ENCODE measurements at regions not wholly inside any gene's neighbourhood (a gene's known extent, or its start where the extent isn't known, plus 50 kb on each side); places are given as distances from the start of the nearest gene placed in this dataset.
A peak's percentile ranks its signal among the peaks of the same experiment; 100 is the strongest.
"Not testable (repeated sequence)": the region's sequence is repeated elsewhere in the genome, so short reads cannot be mapped to it uniquely, and the experiment has no call there.

GRCh38 chr5:6246820-6247437 lies 131.4 kb downstream of the MED10 start:
- Histone ChIP-seq H3K4me3 (no peak overlapping the region), H3K4me1 (replicated peaks in 1 of 2) (peaks cover 0 to 29% of the 10 kb centered on the region in 2 donors), H3K27ac (no peak overlapping the region)
- in situ Hi-C loops (cut with MboI; ENCODE audit: low pct_unique_long_range_greater_than_20kb in 2 of 9, low sequenced_read_pairs in 9 of 9, unreplicated experiment in 9 of 9) = no loop called here
- no peak for ATAC-seq (replicated peaks in 6 of 8)
- 26 to 96% (median 75%) methylated on average over 1 to 4 of the region's 4 CpGs; no CpG with 5 or more reads in 2 of the 10 experiments for WGBS, 10 experiments

DNA sequence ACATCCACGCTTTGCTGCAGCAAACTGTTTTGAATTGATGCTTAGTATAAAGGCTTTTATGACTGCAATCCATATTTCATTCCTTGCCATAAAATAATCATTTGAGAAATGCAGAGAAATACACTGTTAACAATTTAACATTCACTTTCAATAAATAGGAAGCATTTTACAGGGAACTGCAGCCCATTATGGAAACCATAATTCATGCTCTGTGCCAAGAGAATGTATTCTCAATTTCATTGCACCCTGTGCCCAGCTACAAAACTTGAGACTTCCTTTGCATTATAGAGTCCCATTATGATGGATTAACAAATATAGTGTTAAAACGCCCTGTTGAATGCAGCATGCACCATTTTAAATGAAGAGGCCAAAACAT lies 134.0 kb downstream of the MED10 start:
- in situ Hi-C loops (cut with MboI; ENCODE audit: low pct_unique_long_range_greater_than_20kb in 2 of 9, low sequenced_read_pairs in 9 of 9, unreplicated experiment in 9 of 9) = no loop called here
- Histone ChIP-seq H3K27ac (no peak overlapping the region), H3K4me1 (replicated peaks in 1 of 2) (peaks cover 0 to 22% of the 10 kb centered on the region in 2 donors), H3K4me3 (no peak overlapping the region)
- 0 to 63% (median 6%) methylated on average over 1 to 2 of the region's 2 CpGs; no CpG with 5 or more reads in 3 of the 10 experiments for WGBS, 10 experiments
- ATAC-seq (replicated peaks in 6 of 8) = peak in 5 of 8 experiments; percentile 14 to 72 (median 60)

GRCh38 chr5:6243706-6244338 lies 134.5 kb downstream of the MED10 start:
- ATAC-seq (replicated peaks in 6 of 8) = peak in 6 of 8 experiments; percentile 63 to 88 (median 76)
- WGBS, 10 experiments = 0 to 83% (median 63%) methylated on average over 1 to 5 of the region's 5 CpGs; no CpG with 5 or more reads in 4 of the 10 experiments
- Histone ChIP-seq H3K27ac (no peak overlapping the region), H3K4me1 (replicated peaks in 1 of 2) (peaks cover 0 to 22% of the 10 kb centered on the region in 2 donors), H3K4me3 (no peak overlapping the region)
- in situ Hi-C loops (cut with MboI; ENCODE audit: low pct_unique_long_range_greater_than_20kb in 2 of 9, low sequenced_read_pairs in 9 of 9, unreplicated experiment in 9 of 9) = no loop called here

GRCh38 chr5:6241056-6241455 lies 137.3 kb downstream of the MED10 start:
- H3K27ac ChIP-seq; H3K4me3 ChIP-seq; ATAC-seq (replicated peaks in 6 of 8); in situ Hi-C loops (cut with MboI; ENCODE audit: low pct_unique_long_range_greater_than_20kb in 2 of 9, low sequenced_read_pairs in 9 of 9, unreplicated experiment in 9 of 9): not testable (repeated sequence)
- H3K4me1 ChIP-seq (replicated peaks in 1 of 2) = peaks cover 0 to 22% of the 10 kb centered on the region in 2 donors

- no peak for ATAC-seq (replicated peaks in 6 of 8)
- H3K27ac ChIP-seq = no peak overlapping the region
- no peaks in the 10 kb centered on the region for H3K4me1 ChIP-seq (replicated peaks in 1 of 2)
- 0 to 90% (median 58%) methylated on average over 1 to 6 of the region's 8 CpGs; no CpG with 5 or more reads in 2 of the 10 experiments for WGBS, 10 experiments
- no peak overlapping the region for H3K4me3 ChIP-seq
- in situ Hi-C loops (cut with MboI; ENCODE audit: low pct_unique_long_range_greater_than_20kb in 2 of 9, low sequenced_read_pairs in 9 of 9, unreplicated experiment in 9 of 9) = no loop called here
Measured at GRCh38 chr5:6236858-6237481, 141.4 kb downstream of the MED10 start.

DNA sequence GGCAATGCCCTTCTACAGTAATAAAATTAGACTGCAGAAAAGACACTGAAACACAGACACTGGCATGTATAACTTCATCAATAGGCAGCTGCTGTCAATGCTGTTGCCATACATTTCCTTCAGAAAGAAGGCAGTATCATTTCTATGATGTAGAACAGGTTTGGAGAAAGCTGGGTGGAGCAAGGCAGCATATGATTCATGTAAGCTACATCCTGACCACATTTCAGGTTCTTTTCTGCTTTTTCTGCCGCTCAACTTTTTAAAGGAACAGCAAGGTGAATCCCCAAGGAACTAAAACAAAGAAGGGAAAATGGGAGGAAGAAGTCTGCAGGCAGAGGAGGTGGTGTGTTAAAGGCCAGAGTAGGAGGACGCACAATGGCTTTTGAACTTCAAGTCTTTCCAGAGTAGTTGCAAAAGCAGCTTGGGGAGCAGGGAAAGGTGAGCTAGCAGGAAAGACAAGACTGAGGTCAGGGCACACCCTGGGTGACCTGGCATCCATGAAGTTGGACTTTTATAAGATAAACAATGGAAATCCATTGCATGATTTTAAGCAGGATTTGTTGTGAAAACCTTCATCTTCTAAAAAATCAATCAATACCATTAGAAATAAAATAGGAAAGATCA lies 142.1 kb downstream of the MED10 start:
- Histone ChIP-seq H3K27ac (no peak overlapping the region), H3K4me3 (no peak overlapping the region), H3K4me1 (replicated peaks in 1 of 2) (peaks cover 0 to 2% of the 10 kb centered on the region in 2 donors)
- 0 to 100% (median 66%) methylated on average over 1 to 2 of the region's 2 CpGs; no CpG with 5 or more reads in 1 of the 10 experiments for WGBS, 10 experiments
- no peak for ATAC-seq (replicated peaks in 6 of 8)
- in situ Hi-C loops (cut with MboI; ENCODE audit: low pct_unique_long_range_greater_than_20kb in 2 of 9, low sequenced_read_pairs in 9 of 9, unreplicated experiment in 9 of 9) = no loop called here

GRCh38 chr5:6235726-6236125 lies 142.6 kb downstream of the MED10 start:
- in situ Hi-C loops (cut with MboI; ENCODE audit: low pct_unique_long_range_greater_than_20kb in 2 of 9, low sequenced_read_pairs in 9 of 9, unreplicated experiment in 9 of 9) = no loop called here
- Histone ChIP-seq H3K4me3 (no peak overlapping the region), H3K27ac (no peak overlapping the region), H3K4me1 (replicated peaks in 1 of 2) (peaks cover 0 to 2% of the 10 kb centered on the region in 2 donors)
- 0 to 100% (median 89%) methylated on average over 1 to 3 of the region's 3 CpGs; no CpG with 5 or more reads in 1 of the 10 experiments for WGBS, 10 experiments
- ATAC-seq (replicated peaks in 6 of 8) = no peak

DNA sequence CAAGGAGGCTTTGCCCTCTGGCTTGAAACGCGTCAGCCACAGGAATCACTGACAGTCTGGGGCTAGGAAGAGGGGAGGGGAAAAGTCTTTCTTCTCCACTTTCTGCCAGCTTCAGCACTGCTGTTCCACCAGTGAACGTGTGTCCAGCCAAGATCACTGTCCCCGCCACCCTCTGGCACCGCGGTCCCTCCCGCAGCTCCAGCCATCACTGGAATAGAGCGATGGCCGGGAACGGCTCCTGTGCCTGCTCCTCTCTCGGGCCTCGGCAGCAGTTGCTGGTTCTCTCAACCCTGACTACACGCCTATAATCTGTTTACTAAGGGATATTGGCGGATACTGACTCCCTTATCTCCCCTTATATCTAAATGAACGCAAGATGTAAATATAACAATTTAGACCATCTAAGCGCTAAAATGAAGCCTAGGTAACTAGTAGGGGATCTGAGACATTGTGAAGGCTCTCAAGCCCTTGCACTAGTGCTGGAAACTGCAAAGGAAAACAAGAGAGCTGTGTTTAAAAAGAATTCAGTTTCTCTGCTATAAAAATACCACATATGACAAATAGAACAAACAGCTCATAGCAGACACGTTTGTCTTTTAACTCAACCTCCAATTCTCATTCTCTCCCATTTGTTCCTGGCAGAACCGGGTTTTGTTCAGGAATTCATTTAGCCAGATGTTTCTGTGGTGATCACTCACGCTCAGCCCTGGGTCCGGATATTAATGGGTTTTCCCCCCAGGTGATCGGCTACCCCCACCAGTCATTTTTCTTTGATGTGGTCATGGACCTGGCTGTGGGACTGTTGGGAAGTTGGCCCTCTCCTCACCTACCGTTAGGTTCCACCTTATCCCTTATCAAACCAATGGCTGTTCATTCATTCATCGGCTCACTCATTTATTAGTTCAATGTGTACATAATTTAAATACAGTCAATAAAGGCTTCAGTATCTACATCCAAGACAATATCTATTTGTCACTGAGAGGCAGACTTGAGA lies 149.8 kb downstream of the MED10 start:
- in situ Hi-C loops (cut with MboI; ENCODE audit: low pct_unique_long_range_greater_than_20kb in 2 of 9, low sequenced_read_pairs in 9 of 9, unreplicated experiment in 9 of 9) = no loop called here
- Histone ChIP-seq H3K27ac (no peak overlapping the region), H3K4me1 (replicated peaks in 1 of 2) (peaks cover 0 to 2% of the 10 kb centered on the region in 2 donors), H3K4me3 (no peak overlapping the region)
- no peak for ATAC-seq (replicated peaks in 6 of 8)
- WGBS, 10 experiments = 13 to 100% (median 68%) methylated on average over 1 to 17 of the region's 23 CpGs; no CpG with 5 or more reads in 2 of the 10 experiments

DNA sequence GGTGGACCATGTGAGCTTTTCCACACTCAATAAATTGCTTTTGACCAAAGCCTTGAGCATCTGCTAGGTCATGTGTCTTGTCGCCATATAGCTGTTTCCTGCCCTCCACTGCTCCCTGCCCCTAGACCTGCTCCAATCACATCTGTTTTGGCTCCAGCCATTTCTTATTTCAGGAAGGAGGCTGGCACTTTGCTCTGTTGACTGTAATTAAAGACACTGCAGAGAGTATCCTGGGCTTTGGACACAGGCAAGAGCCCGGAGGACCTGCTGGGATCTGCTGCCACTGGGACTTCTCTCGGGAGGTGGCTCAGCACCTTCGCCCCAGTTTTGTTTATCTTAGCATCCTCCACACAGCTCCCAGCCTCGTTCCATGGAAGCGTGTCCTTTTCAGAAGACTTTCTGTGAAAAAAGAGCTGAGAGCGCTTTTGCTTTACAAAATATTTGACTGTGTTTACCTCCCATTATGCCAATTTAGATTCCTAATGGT lies 153.2 kb downstream of the MED10 start:
- in situ Hi-C loops (cut with MboI; ENCODE audit: low pct_unique_long_range_greater_than_20kb in 2 of 9, low sequenced_read_pairs in 9 of 9, unreplicated experiment in 9 of 9) = no loop called here
- WGBS, 10 experiments = 52 to 84% (median 73%) methylated on average over 2 to 6 of the region's 7 CpGs; no CpG with 5 or more reads in 4 of the 10 experiments
- H3K4me1 ChIP-seq (replicated peaks in 1 of 2) = no peaks in the 10 kb centered on the region
- no peak overlapping the region for H3K27ac ChIP-seq
- no peak overlapping the region for H3K4me3 ChIP-seq
- no peak for ATAC-seq (replicated peaks in 6 of 8)

DNA sequence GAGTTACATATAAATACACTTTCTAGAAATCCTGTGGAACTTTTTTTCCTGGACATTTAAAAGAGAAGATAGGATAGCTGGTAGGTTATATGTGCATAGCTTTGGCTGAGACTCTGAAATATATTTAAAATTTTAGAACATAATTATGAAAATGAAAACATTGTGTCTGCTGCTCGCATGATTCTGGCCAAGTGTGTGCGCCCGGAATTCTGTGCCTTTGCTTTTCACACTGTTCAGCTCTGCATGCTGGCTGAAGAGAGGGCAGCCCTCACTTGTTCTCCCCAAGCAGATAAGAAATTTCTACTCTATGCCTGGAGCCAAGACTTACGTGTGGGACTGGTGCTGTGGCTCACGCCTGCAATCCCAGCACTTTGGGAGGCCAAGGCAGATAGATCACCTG lies 153.9 kb downstream of the MED10 start:
- H3K4me1 ChIP-seq (replicated peaks in 1 of 2) = no peaks in the 10 kb centered on the region
- no peak overlapping the region for H3K27ac ChIP-seq
- 19 to 100% (median 89%) methylated on average over 2 to 5 of the region's 5 CpGs; no CpG with 5 or more reads in 2 of the 10 experiments for WGBS, 10 experiments
- H3K4me3 ChIP-seq = no peak overlapping the region
- in situ Hi-C loops (cut with MboI; ENCODE audit: low pct_unique_long_range_greater_than_20kb in 2 of 9, low sequenced_read_pairs in 9 of 9, unreplicated experiment in 9 of 9) = no loop called here
- no peak for ATAC-seq (replicated peaks in 6 of 8)

DNA sequence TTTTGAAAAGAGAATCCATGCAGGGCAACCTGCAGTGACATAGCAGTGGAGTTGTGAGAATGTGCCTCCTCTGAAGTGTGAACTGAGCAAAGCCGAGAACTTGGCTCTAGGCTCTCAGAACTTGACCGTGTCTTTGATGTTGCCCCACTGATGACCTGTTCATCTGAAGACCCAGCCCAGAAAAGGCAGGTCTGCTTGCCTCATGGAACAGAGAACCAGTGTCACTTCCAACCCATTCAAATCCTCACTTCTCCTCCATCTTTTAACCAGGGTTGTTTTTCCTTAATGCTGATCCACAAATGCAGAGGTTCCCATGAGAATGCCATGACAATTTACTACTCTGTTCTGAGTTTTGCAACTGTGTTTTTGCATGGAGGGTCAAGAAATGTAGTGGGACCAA lies 155.4 kb downstream of the MED10 start:
- WGBS, 10 experiments = 0 to 100% (median 86%) methylated on average over 1 of the region's 2 CpGs; no CpG with 5 or more reads in 6 of the 10 experiments
- ATAC-seq (replicated peaks in 6 of 8) = no peak
- Histone ChIP-seq H3K27ac (no peak overlapping the region), H3K4me3 (no peak overlapping the region), H3K4me1 (replicated peaks in 1 of 2) (no peaks in the 10 kb centered on the region)
- in situ Hi-C loops (cut with MboI; ENCODE audit: low pct_unique_long_range_greater_than_20kb in 2 of 9, low sequenced_read_pairs in 9 of 9, unreplicated experiment in 9 of 9) = no loop called here

- Histone ChIP-seq H3K4me3 (no peak overlapping the region), H3K27ac (no peak overlapping the region), H3K4me1 (replicated peaks in 1 of 2) (peaks cover 0 to 2% of the 10 kb centered on the region in 2 donors)
- in situ Hi-C loops (cut with MboI; ENCODE audit: low pct_unique_long_range_greater_than_20kb in 2 of 9, low sequenced_read_pairs in 9 of 9, unreplicated experiment in 9 of 9) = no loop called here
- no peak for ATAC-seq (replicated peaks in 6 of 8)
- 38 to 100% (median 77%) methylated on average over 2 to 7 of the region's 7 CpGs for WGBS, 10 experiments
Measured at GRCh38 chr5:6222121-6222520, 156.2 kb downstream of the MED10 start.

Data from motor neuron (in vitro differentiated cells).